OCI-LY3 (cell line): ENCODE measurements at regions not wholly inside any gene's neighbourhood (a gene's known extent, or its start where the extent isn't known, plus 50 kb on each side); places are given as distances from the start of the nearest gene placed in this dataset.
"Not testable (repeated sequence)": the region's sequence is repeated elsewhere in the genome, so short reads cannot be mapped to it uniquely, and the experiment has no call there.

Experiments
- H2AFZ ChIP-seq: fragments of 200-600, 300-600 bp; shearing (Covaris generic); 2 replicates; pipeline ENCODE4 v1.6.0; 2014; ENCODE audit warnings: antibody characterized with exemption, low read depth, low read length
- H3K27ac ChIP-seq: fragments of 200-600, 300-600 bp; sonication (generic); 2 replicates; pipeline ENCODE4 v1.5.1; 2014; ENCODE audit warnings: mild to moderate bottlenecking, low read length, moderate library complexity, mixed read lengths
- H3K27me3 ChIP-seq: fragments of 200-600, 300-600 bp; sonication (generic); 2 replicates; pipeline ENCODE4 v1.6.1; 2014; ENCODE audit warnings: low read depth, low read length, mixed read lengths
- H3K36me3 ChIP-seq: fragments of 200-600, 300-600 bp; sonication (generic); replicated peaks from 2 replicates; pipeline ENCODE3; 2014; ENCODE audit warnings: low read depth, low read length, mixed read lengths
- H3K4me1 ChIP-seq: fragments of 300-600, 200-600 bp; sonication (generic); 2 replicates; pipeline ENCODE4 v1.6.1; 2014; ENCODE audit warnings: low read length, mixed read lengths
- H3K4me2 ChIP-seq: fragments of 200-600, 300-600 bp; sonication (generic); 2 replicates; pipeline ENCODE4 v1.6.1; 2014; ENCODE audit warnings: low read length, mixed read lengths
- H3K4me3 ChIP-seq: fragments of 300-600, 200-600 bp; sonication (generic); 2 replicates; pipeline ENCODE4 v1.5.1; 2014; ENCODE audit warnings: antibody characterized with exemption, mild to moderate bottlenecking, low read length, moderate library complexity
- H3K79me2 ChIP-seq: fragments of 300-600, 200-600 bp; shearing (Covaris generic); 2 replicates; pipeline ENCODE4 v1.6.1; 2014; ENCODE audit warnings: mild to moderate bottlenecking, low read length, mixed read lengths
- H3K9ac ChIP-seq: fragments of 300-600, 200-600 bp; shearing (Covaris generic); 2 replicates; pipeline ENCODE4 v1.6.0; 2014; ENCODE audit warnings: mild to moderate bottlenecking, low read length, moderate library complexity
- H3K9me3 ChIP-seq: fragments of 200-600, 300-600 bp; shearing (Covaris generic); 2 replicates; pipeline ENCODE4 v1.6.1; 2014; ENCODE audit warnings: low read length, mixed read lengths; ENCODE audit not compliant: insufficient read depth
- H4K20me1 ChIP-seq: fragments of 200-600, 300-600 bp; sonication (generic); 2 replicates; pipeline ENCODE4 v1.6.1; 2016; ENCODE audit warnings: low read length, mixed read lengths; ENCODE audit not compliant: insufficient read depth
- CTCF ChIP-seq: fragments of 200-600, 300-600 bp; sonication (generic); IDR thresholded peaks from 2 replicates; pipeline ENCODE4 v1.5.1; 2014; ENCODE audit warnings: antibody characterized with exemption, low read length, low read depth
- EZH2phosphoT487 ChIP-seq: fragments of 200-600 bp; shearing (Covaris generic); IDR thresholded peaks from 2 replicates; pipeline ENCODE4 v1.6.1; 2018; ENCODE audit warnings: antibody characterized with exemption, mixed run types, low read depth

- Histone ChIP-seq H3K79me2 (no peaks in the 10 kb centered on the region), H3K9ac (no peak overlapping the region), H3K36me3 (no peaks in the 10 kb centered on the region), H3K27ac (no peak overlapping the region), H3K9me3 (peaks cover 4% of the 10 kb centered on the region; the same call in 1 of the 2 replicates), H3K27me3 (peaks cover 29% of the 10 kb centered on the region), H3K4me3 (no peak overlapping the region), H3K4me2 (no peak overlapping the region), H3K4me1 (no peaks in the 10 kb centered on the region), H4K20me1 (no peaks in the 10 kb centered on the region), H2AFZ (no peak overlapping the region)
- TF ChIP-seq CTCF: no peak
- TF ChIP-seq EZH2phosphoT487: no peak
Observed at GRCh38 chr11:11207428-11207827, 145.6 kb downstream of the CSNK2A3 start.

- TF ChIP-seq EZH2phosphoT487: no peak
- TF ChIP-seq CTCF: no peak
- no peak overlapping the region for H3K4me3 ChIP-seq
Observed at GRCh38 chr11:11206484-11206883, 146.6 kb downstream of the CSNK2A3 start.

GRCh38 chr11:11202885-11203284 is 150.2 kb downstream of the CSNK2A3 start:
- H3K4me1 ChIP-seq: no peaks in the 10 kb centered on the region
- H3K9ac ChIP-seq: no peak overlapping the region
- H3K4me2 ChIP-seq: no peak overlapping the region
- no peak overlapping the region for H3K27ac ChIP-seq
- H4K20me1 ChIP-seq: no peaks in the 10 kb centered on the region
- peaks cover 4% of the 10 kb centered on the region; the same call in 1 of the 2 replicates for H3K9me3 ChIP-seq
- H2AFZ ChIP-seq: no peak overlapping the region
- no peak overlapping the region for H3K4me3 ChIP-seq
- no peaks in the 10 kb centered on the region for H3K36me3 ChIP-seq
- no peaks in the 10 kb centered on the region for H3K79me2 ChIP-seq
- peaks cover 17% of the 10 kb centered on the region for H3K27me3 ChIP-seq
- TF ChIP-seq CTCF (no peak), EZH2phosphoT487 (no peak)

More at GRCh38 chr11:11206484-11206883, 146.6 kb downstream of the CSNK2A3 start:
- Histone ChIP-seq H3K36me3 (no peaks in the 10 kb centered on the region), H3K79me2 (no peaks in the 10 kb centered on the region), H3K27ac (no peak overlapping the region), H3K27me3 (peaks cover 27% of the 10 kb centered on the region), H2AFZ (no peak overlapping the region), H3K4me2 (no peak overlapping the region), H3K4me1 (no peaks in the 10 kb centered on the region), H3K9me3 (peaks cover 4% of the 10 kb centered on the region; the same call in 1 of the 2 replicates), H4K20me1 (no peaks in the 10 kb centered on the region), H3K9ac (no peak overlapping the region)

GRCh38 chr11:11201302-11201701 is 151.7 kb downstream of the CSNK2A3 start:
- H3K4me2 ChIP-seq, H3K4me1 ChIP-seq, H3K27ac ChIP-seq, H2AFZ ChIP-seq, H3K4me3 ChIP-seq, H3K9me3 ChIP-seq, H3K36me3 ChIP-seq, H3K79me2 ChIP-seq, H3K9ac ChIP-seq, H4K20me1 ChIP-seq: not testable (repeated sequence)
- H3K27me3 ChIP-seq: peaks cover 10% of the 10 kb centered on the region

- no peak overlapping the region for H2AFZ ChIP-seq
- no peak overlapping the region for H3K27ac ChIP-seq
- no peaks in the 10 kb centered on the region for H3K9me3 ChIP-seq
- H3K4me3 ChIP-seq: no peak overlapping the region
- no peaks in the 10 kb centered on the region for H3K4me1 ChIP-seq
- H3K27me3 ChIP-seq: 0 out of 2 replicates have a peak, but pooled peaks cover 2% of the 10 kb centered on the region
- TF ChIP-seq CTCF (no peak), EZH2phosphoT487 (no peak)
- no peaks in the 10 kb centered on the region for H3K36me3 ChIP-seq
- H4K20me1 ChIP-seq: no peaks in the 10 kb centered on the region
- H3K4me2 ChIP-seq: no peak overlapping the region
- no peaks in the 10 kb centered on the region for H3K79me2 ChIP-seq
- no peak overlapping the region for H3K9ac ChIP-seq
Observed at GRCh38 chr11:11192541-11192940, 160.5 kb downstream of the CSNK2A3 start.
